HG02623 (cell line): ENCODE measurements at regions not wholly inside any gene's neighbourhood (a gene's known extent, or its start where the extent isn't known, plus 50 kb on each side); places are given as distances from the start of the nearest gene placed in this dataset.
"Not testable (repeated sequence)": the region's sequence is repeated elsewhere in the genome, so short reads cannot be mapped to it uniquely, and the experiment has no call there.

ENCODE experiments used
- ATAC-seq: cut with Tn5 transposase; IDR thresholded peaks from one replicate; pipeline ENCODE4 v1.9.1; 2021; ENCODE audit warnings: moderate library complexity; ENCODE audit not compliant: unreplicated experiment

DNA sequence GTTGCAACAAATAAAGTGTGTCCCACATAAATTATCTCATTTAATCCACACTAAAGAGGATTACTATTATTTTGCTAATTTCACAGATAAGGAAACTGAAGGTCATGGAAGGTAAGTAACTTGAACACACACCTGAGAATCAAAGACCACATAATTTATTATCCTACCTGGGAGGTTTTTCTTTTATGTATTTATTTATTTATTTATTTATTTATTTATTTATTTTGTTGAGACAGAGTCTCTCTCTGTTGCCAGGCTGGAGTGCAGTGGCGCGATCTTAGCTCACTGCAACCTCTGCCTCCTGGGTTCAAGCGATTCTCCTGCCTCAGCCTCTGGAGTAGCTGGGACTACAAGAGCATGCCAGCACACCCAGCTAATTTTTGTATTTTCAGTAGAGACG, 1011.4 kb downstream of the VRK1 start:
- ATAC-seq: not testable (repeated sequence)

DNA sequence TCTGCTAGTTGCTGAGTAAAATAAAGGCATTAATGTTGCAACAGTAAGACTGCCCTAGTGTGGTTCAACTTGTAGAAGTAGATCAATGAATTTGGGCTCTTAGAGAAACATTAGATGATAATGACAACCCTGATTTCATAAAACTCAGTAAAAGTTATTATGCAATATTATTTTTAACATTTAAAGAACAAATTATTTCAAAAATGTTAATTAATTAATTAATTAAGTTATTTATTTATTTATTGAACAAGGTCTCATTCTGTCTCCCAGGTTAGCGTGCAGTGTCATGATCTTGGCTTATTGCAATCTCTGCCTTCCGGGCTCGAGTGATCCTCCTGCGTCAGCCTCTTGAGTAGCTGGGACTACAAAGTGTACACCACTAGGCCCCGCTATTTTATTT, 1016.4 kb downstream of the VRK1 start:
- ATAC-seq: no peak

GRCh38 chr14:97820781-97821180, 1023.6 kb downstream of the VRK1 start:
- ATAC-seq: no peak

- no peak for ATAC-seq
Measured at GRCh38 chr14:97824218-97824617, 1027.0 kb downstream of the VRK1 start.

DNA sequence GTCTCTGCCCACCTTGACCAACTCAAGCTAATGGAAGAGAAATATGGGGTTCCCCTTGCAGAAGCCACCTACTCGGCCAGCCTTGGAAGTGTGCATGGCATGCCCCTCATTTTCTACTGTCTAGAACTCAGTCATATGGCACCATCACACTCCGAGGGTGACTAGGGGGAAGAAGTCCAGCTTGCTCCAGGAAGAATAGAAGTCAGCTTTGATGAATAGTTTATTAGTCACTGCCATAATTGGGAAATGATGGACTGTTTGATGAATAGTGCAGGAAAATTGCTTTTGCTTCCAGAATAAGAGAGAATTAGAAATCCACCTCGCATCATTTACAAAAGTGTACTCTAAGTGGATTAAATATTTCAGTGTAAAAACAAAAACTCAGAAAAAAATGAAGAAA, 1030.6 kb downstream of the VRK1 start:
- no peak for ATAC-seq

- ATAC-seq: no peak
Measured at GRCh38 chr14:97832776-97833175, 1035.6 kb downstream of the VRK1 start.

GRCh38 chr14:97838986-97839385, 1041.8 kb downstream of the VRK1 start:
- ATAC-seq: no peak

- ATAC-seq: no peak
Measured at GRCh38 chr14:97840159-97840558, 1043.0 kb downstream of the VRK1 start.

DNA sequence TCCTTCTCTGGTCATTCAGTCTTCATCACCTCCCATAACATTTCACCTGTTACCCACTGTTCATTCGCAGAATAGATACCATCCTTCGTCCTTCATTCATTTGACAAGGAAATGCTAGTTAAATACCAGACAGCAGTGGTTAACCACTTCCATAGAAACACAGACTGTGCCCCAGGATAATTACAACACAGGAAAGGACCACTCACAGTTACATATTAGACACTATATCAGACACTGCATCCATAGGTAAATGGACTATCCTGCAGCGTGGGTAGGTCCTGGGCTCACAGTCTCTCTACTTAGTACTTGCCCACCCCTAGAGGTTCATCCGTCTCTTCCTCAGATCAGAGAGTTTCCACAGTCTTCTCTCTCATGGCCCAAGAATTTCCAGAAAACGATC, 1044.6 kb downstream of the VRK1 start:
- no peak for ATAC-seq

GRCh38 chr14:97843066-97843465, 1045.9 kb downstream of the VRK1 start:
- no peak for ATAC-seq

GRCh38 chr14:97844042-97844441, 1046.9 kb downstream of the VRK1 start:
- ATAC-seq: no peak

- no peak for ATAC-seq
Measured at GRCh38 chr14:97846156-97846555, 1049.0 kb downstream of the VRK1 start.

DNA sequence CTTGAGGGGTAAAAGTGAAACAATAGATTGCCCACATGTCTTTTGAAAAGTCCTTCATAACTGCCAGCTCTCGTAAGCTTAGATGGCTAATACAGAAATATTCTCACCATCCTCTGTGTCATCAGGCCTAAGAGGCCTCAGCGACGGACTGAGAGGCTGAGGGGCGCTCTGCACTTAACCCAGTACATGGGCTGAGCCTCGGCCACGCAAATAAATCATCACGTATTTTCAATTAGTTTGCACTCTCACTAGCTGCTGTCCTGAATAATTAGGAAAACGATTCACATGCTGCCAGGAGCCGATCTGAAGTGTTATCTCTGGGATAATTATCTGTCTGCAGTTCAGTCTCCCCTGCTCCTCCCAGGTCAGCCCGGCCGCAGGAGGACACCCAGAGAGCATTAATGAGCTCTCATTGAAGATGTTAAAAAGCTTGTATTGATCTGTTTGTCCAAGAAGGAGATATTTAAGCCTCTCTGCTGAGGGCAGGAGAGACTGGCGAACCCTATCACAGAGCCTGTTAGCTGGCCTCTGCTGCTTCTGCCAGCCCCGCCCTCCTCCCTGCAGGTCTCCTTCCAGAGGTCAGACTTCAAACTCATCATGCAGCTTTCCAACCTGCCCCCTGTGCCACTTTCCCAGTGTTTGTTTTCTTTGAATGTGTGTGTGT, 1051.3 kb downstream of the VRK1 start:
- no peak for ATAC-seq

- ATAC-seq: no peak
Measured at GRCh38 chr14:97850466-97850865, 1053.3 kb downstream of the VRK1 start.

DNA sequence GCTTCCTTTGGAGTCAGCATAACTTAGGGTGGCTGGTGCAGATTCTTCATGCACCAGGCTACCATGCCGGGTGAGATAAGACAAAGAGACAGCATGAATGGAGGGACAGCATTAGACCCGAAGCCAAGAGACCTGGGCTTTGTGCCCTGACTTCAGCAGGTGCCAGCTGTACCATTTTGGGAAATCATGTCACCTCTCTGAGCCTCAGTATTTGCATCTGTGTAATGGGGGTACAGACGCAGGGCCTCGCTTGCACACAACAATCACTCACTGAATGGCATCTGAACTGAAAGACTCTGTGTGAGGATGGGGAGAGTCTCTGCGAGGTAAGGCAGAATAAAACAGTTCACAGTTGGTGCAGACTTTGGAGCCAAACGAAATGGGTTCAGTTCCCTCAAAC, 1053.7 kb downstream of the VRK1 start:
- ATAC-seq: no peak

- ATAC-seq: no peak
Measured at GRCh38 chr14:97851428-97851995, 1054.3 kb downstream of the VRK1 start.

DNA sequence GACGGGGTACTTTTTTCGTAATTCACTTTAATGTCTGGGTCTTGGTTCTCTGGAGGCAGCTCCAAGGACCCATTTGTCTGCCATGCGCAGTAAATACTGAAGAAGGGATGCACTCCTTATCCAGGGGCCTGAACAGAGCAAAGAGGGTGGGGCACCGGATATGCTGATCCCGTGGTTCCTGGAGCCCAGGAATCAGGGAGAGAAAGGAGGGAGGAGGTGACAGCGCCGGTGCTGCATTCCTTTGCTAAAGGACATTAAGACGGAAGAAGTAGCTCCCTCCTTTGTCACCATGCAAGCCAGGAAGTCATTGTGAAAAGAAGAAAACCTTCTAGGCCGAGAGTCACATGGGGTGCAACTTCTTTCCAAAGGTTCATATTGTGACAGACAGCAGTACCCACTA, 1057.7 kb downstream of the VRK1 start:
- ATAC-seq: no peak

GRCh38 chr14:97866195-97866594, 1069.0 kb downstream of the VRK1 start:
- no peak for ATAC-seq

DNA sequence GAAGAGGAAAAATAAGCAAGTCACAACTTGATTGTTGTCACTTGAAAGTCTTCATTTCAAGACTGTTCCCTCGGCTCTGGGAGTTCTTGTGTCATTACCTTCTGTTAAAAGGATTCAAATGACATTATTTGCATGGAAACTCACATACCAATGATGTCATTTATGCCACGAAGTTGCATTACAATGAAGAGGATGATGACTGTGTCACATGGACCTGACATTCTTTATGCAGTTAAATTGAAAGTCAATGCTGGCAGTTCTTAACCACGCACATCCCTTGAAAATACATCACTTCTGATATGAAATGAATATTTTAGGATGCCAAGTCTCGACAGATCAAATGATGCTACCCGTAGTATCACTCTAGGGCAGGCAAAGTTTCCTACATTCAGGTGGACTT, 1069.5 kb downstream of the VRK1 start:
- ATAC-seq: no peak

- no peak for ATAC-seq
Measured at GRCh38 chr14:97873291-97873690, 1076.1 kb downstream of the VRK1 start.

GRCh38 chr14:97874394-97874793, 1077.2 kb downstream of the VRK1 start:
- ATAC-seq: no peak

DNA sequence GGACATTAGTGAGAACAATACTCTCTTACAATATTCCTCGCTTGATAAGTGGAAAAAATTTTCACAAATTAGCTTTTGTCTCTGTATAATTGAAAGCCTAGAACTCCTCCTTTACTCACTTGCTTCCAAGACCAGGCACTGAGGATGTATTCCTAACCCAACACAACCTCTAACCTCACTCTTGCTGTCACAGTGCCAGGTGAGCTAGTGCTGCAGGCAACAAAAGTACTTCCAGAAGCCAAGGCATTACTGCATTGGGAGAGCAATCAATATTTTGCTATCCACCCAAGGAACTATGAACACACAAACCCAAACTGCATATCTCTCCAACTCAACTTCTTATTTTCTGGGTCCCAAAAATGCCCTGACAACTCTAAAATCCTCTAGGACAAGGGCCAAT, 1081.0 kb downstream of the VRK1 start:
- no peak for ATAC-seq

- no peak for ATAC-seq
Measured at GRCh38 chr14:97878727-97879126, 1081.5 kb downstream of the VRK1 start.
